Ishikawa (cell line): ENCODE measurements at regions not wholly inside any gene's neighbourhood (a gene's known extent, or its start where the extent isn't known, plus 50 kb on each side); places are given as distances from the start of the nearest gene placed in this dataset.

Experiments
- CREB1 ChIP-seq: IDR thresholded peaks from 2 replicates; pipeline ENCODE4 v1.6.1; 2012; ENCODE audit warnings: low read depth
- EP300 ChIP-seq: IDR thresholded peaks from 2 replicates; pipeline ENCODE4 v1.6.1; 2012; ENCODE audit warnings: borderline replicate concordance
- FOXM1 ChIP-seq: IDR thresholded peaks from 2 replicates; pipeline ENCODE4 v1.6.1; 2012; ENCODE audit warnings: low read depth, borderline replicate concordance
- RAD21 ChIP-seq: IDR thresholded peaks from 2 replicates; pipeline ENCODE4 v1.6.1; 2012; ENCODE audit warnings: low read depth
- TEAD4 ChIP-seq: IDR thresholded peaks from 2 replicates; pipeline ENCODE4 v1.6.1; 2012
- TF ChIP-seq, protein P1 (sequence below): IDR thresholded peaks from 2 replicates; pipeline ENCODE4 v1.6.1; 2012
- TF ChIP-seq, protein P2 (sequence below): IDR thresholded peaks from 2 replicates; pipeline ENCODE4 v1.6.1; 2012; ENCODE audit warnings: low read depth, mild to moderate bottlenecking

DNA sequence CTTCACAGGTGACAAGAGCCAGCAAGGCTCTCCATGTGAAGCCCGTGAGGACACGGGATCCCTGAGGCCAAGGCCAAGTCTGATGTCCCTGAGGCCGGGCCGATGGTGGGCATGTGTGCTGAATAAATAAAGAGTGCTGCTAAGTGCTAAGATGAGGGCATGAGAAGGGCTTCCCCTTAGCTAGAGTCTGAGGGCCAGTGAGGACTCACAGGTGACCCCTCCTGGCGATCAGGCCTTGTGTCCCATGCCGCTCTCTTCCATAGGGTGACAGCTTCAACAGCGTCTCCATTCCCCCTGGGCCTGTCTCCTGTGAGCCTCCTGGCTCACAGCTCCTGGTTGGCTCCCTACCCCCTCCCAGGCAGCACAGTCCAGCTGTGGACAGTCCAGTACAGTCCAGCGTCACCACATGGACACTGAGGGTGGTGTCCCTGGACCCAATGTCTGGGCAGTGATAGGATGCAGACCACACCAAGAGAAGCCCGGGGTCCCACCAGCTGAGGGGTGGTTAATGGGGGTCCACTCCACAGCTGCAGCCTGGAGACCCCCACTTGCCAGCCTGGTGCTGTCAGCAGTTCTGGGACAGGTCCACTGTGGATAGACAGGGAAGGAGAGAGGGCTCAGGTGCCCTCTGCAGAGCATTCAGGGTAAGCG lies 1033.2 kb downstream of the TBC1D22A start:
- TF ChIP-seq CREB1 (no peak), TEAD4 (no peak), EP300 (no peak), FOXM1 (no peak), RAD21 (no peak)
- TF ChIP-seq, protein P1, sequence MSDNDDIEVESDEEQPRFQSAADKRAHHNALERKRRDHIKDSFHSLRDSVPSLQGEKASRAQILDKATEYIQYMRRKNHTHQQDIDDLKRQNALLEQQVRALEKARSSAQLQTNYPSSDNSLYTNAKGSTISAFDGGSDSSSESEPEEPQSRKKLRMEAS: no peak
- TF ChIP-seq, protein P2, sequence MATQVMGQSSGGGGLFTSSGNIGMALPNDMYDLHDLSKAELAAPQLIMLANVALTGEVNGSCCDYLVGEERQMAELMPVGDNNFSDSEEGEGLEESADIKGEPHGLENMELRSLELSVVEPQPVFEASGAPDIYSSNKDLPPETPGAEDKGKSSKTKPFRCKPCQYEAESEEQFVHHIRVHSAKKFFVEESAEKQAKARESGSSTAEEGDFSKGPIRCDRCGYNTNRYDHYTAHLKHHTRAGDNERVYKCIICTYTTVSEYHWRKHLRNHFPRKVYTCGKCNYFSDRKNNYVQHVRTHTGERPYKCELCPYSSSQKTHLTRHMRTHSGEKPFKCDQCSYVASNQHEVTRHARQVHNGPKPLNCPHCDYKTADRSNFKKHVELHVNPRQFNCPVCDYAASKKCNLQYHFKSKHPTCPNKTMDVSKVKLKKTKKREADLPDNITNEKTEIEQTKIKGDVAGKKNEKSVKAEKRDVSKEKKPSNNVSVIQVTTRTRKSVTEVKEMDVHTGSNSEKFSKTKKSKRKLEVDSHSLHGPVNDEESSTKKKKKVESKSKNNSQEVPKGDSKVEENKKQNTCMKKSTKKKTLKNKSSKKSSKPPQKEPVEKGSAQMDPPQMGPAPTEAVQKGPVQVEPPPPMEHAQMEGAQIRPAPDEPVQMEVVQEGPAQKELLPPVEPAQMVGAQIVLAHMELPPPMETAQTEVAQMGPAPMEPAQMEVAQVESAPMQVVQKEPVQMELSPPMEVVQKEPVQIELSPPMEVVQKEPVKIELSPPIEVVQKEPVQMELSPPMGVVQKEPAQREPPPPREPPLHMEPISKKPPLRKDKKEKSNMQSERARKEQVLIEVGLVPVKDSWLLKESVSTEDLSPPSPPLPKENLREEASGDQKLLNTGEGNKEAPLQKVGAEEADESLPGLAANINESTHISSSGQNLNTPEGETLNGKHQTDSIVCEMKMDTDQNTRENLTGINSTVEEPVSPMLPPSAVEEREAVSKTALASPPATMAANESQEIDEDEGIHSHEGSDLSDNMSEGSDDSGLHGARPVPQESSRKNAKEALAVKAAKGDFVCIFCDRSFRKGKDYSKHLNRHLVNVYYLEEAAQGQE: no peak
